ENCODE measurements at regions not wholly inside any gene's neighbourhood (a gene's known extent, or its start where the extent isn't known, plus 50 kb on each side); places are given as distances from the start of the nearest gene placed in this dataset.

- no peak for DNase-seq (ENCODE audit: low spot score)
Observed at GRCh38 chr16:50879873-50880695, 138.2 kb downstream of the CYLD start.

DNA sequence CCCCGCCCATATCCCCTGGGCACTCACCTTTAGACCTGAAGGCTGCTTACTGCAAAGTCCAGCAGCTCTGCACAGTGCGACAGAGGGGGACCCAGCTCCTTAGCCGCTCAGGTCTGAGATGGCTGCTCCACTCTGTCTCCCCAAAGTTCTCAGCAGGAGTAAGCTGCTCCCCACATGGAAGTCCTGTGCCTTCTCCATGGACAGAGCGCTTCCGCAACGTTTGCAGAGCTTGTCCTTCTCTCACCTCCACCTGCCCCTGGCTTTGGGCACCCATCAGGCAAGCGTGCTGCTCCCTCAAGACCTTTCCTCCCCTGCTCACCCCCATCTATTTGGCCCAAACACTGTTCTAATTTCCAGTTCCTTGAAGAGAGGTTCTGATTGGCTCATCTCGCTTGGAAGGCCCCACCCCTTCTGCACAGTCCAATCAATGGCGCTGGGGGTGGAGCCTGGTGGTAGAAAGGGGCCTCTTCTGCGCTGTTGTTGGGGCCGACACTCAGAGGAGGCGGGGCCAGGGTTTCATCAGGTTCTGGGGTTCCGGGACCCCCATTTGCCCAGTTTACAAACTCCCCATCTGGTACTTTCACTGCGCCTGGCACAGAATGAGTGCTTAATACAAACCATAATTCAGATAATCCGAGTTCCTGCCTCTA, 137.2 kb downstream of the CYLD start:
- no peak for DNase-seq (ENCODE audit: low spot score)

GRCh38 chr16:50878536-50878935, 136.7 kb downstream of the CYLD start:
- no peak for DNase-seq (ENCODE audit: low spot score)

GRCh38 chr16:50876263-50876662, 134.4 kb downstream of the CYLD start:
- DNase-seq (ENCODE audit: low spot score) = no peak

GRCh38 chr16:50868577-50868976, 126.7 kb downstream of the CYLD start:
- no peak for DNase-seq (ENCODE audit: low spot score)

GRCh38 chr16:50866806-50867205, 124.9 kb downstream of the CYLD start:
- DNase-seq (ENCODE audit: low spot score) = no peak

- DNase-seq (ENCODE audit: low spot score) = no peak
Observed at GRCh38 chr16:50864386-50864785, 122.5 kb downstream of the CYLD start.

DNA sequence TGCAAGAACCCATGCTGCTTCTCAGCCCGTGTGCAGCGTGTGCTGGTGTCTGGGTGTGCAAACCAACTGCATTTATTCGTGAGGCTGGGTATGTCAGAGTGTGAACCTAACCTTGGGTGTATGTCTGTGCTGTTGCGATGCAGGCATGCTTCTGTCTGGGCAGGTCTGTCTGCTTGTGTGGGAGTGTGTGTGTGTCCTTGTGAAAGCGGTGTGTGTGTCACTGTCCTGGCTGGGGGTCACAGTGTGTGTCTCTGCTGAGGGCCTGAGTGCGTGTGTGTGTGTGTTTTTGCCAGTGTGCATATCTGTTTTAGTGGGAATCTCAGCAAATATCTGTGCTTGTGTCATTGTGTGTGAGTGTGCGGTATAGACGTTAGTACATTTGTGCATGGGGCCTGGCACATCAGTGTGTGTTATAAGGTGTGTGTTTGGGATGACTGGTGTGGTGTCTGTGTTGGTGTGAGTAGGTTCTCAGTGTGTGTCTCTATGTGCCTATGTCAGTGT, 121.8 kb downstream of the CYLD start:
- no peak for DNase-seq (ENCODE audit: low spot score)

DNA sequence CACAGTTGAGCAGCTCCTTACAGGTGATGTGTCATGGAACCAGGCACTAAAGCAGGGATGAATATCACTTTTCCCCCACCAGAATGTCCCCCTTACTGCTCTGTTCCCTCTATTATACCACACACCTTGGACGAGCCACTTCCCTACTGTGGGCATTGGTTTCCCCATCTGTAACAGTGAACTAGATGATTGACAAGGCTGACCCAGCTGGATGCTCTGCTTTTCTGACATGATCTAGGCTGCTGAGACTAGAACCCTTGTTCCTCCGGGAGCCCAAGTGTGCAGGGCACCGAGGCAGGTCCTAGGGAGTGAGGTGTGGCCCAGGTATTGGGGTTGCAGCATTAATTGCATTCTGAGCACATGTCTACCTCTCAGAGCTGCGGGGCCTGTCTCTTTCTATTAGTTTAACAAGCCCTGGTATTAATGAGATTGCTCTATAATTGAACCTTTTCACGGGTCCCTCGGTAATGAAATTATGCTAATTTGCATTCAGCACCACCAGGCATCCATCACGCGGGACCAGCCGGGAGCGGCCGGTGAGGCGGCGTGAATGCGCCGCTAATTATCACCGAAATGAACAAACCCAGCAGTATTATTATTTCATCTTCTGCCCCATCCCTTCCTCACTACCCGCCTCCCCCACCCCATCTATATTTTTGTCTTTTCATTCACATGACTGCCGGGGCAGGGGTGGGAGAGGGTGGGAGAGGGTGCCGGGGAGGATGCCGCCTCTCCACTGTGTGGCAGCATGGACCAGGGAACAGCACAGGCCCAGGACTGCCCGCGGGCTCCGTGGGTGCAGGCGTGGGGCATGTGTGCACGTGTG, 121.1 kb downstream of the CYLD start:
- DNase-seq (ENCODE audit: low spot score) = no peak

DNA sequence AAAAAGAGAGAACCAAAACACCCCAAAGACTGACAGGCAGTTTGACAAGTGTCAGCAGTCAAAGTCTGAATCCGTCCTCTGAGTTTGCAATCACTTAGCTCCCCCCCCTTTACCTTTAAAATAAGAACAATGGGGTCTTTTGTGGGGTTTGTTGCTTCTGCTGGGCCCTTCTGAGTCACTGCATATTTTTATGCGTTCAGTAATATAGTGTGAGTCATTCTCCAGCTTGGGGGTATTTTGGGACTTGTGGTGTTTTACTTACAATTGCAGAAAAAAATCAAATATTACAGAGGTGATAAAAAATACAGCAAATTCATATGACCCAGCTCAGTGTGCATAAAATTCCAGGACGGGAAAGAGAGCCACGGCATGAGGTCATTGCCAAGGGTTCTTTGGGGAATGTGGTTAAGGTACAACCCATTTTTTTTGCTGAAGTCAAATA, 120.1 kb downstream of the CYLD start:
- DNase-seq (ENCODE audit: low spot score) = no peak

GRCh38 chr16:50861451-50861850, 119.6 kb downstream of the CYLD start:
- DNase-seq (ENCODE audit: low spot score) = no peak

DNA sequence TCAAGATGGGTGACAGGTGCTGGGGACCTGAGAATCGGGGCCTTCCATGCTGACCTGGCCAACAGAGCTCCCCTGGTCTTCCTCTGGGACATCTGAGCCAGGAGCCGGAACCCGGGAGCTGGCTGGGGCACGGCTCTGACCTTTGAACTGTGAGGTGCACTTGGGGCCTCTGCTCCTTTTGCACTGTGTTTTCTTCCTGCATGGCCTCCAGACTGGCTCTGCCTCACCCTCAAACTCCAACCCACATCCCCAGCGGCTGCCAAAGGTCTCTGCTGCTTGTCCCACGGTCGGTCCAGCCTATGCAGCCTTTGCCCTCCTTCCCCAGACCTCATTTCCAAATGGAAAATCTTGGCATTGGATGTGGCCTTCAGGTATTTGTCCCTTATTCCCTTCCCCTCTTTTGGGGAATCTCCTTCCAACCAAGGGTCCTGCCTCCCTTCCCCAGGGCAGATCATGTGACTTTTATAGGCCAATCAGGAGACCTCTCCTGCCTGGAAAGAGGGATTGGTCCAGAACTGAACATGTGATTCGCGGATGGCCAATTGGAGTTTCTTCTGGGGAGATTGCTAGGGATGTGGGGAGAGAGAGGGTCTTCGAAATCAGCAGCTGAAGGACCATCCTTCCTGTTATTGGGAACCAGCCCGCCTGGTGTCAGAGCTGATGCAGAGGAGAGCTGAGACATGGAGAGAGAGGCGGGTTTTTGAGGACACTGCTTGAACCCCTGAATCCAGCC, 117.9 kb downstream of the CYLD start:
- no peak for DNase-seq (ENCODE audit: low spot score)

DNA sequence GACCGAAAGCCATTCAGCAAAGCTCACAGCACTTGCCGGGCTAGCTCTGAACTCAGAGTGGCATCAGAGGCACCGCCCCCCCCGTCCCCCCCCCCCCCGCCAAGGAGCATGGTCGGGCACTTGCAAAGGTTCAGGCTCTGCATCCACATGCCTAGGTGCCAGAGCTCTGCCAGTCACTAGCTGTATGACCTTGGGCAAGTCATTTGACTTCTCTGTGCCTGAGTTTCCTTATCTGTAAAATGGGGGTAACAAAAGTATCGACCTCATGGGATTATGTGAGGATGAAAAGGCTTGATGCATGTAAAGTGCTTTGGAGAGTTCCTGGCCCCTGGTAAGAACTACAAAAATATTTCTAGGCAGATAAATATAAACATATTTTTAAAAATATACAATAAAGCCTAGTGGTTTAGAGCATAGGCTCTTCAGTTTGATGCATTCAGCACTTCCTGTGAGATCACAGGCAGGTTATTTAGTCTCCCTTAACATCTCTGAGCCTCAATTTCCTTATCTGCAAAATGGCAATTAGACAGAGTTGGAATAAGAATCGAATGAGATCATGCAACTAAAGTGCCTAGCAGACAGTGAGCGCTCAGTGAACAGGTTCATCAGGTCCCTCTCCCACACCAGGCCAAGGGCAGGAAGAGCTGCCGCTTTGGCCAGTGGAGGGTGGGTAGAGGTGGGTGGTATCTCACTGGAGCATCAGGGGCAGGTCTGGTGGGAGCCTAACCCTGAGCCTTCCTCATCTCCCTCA, 117.2 kb downstream of the CYLD start:
- no peak for DNase-seq (ENCODE audit: low spot score)

GRCh38 chr16:50858376-50858775, 116.5 kb downstream of the CYLD start:
- DNase-seq (ENCODE audit: low spot score) = no peak

DNA sequence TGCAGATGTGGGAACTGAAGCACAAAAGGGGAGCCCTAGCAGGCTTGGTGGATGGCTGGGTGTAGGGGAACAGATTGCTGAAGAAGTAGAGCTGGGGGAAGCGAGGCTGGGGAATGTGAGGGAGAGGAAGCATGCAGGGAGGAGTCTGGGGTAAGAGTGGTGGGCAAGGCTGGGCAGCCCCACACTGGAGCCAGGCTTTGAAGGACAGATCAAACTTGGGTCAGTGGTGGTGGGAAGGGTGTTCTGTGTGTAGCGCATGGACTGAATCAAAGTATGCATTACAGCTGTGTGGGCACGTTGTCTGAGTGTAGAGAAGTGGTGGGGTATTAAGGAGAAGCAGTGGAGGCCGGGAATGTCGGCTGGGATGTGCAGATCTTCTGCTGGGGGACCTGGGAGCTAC, 116.0 kb downstream of the CYLD start:
- no peak for DNase-seq (ENCODE audit: low spot score)

DNA sequence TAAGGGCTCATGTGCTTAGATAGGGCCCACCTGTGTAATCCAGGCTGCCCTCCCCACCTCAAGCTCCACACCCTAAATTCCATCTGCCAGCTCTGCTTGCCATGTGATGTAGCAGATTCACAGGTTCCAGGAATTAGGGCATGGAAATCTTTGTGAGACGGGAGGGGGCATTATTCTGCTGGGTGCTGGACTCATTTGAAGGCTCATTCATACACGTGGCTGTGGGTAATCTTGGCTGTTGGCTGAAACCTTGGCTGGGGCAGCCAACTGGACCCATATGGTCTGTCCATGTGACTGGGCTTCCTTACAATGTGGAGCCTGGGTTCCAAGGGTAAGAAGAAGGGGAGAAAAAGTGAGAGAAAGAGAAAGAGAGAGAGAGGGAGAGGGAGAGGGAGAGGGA, 115.1 kb downstream of the CYLD start:
- no peak for DNase-seq (ENCODE audit: low spot score)

GRCh38 chr16:50853329-50853728, 111.4 kb downstream of the CYLD start:
- DNase-seq (ENCODE audit: low spot score) = no peak

Measured in CD4-positive, alpha-beta T cell treated with Interleukin-15 for 4 hours (primary cell).